ENCODE measurements at regions not wholly inside any gene's neighbourhood (a gene's known extent, or its start where the extent isn't known, plus 50 kb on each side); places are given as distances from the start of the nearest gene placed in this dataset.
"Not testable (repeated sequence)": the region's sequence is repeated elsewhere in the genome, so short reads cannot be mapped to it uniquely, and the experiment has no call there.

- TF ChIP-seq, protein P1, sequence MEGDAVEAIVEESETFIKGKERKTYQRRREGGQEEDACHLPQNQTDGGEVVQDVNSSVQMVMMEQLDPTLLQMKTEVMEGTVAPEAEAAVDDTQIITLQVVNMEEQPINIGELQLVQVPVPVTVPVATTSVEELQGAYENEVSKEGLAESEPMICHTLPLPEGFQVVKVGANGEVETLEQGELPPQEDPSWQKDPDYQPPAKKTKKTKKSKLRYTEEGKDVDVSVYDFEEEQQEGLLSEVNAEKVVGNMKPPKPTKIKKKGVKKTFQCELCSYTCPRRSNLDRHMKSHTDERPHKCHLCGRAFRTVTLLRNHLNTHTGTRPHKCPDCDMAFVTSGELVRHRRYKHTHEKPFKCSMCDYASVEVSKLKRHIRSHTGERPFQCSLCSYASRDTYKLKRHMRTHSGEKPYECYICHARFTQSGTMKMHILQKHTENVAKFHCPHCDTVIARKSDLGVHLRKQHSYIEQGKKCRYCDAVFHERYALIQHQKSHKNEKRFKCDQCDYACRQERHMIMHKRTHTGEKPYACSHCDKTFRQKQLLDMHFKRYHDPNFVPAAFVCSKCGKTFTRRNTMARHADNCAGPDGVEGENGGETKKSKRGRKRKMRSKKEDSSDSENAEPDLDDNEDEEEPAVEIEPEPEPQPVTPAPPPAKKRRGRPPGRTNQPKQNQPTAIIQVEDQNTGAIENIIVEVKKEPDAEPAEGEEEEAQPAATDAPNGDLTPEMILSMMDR (IDR thresholded peaks at IDR 0.05): no peak
- TF ChIP-seq ZFX (IDR thresholded peaks at IDR 0.05; ENCODE audit: borderline replicate concordance): no peak
- no peak overlapping the region for H3K27ac ChIP-seq
These were observed 89.1 kb upstream of the USP24 start for GRCh38 chr1:55304229-55304740.

DNA sequence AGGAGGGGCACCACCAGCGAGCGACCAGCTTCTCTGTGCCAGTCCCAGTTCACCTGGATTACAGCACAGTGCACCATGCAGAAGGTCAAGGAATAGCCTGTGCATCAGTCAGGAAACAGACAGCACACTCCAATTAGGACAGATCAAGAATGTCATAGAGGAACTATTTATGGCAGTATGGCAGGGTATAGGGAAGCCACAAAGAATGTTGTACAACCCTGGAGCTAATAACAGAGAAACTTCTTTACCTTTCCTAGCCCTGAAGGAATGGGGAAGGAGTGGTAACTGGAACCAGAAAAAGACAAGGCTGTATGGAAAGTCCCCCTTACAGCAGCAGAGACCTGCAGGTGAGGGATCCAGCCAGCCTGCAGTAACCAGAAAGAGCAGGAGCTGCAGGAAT lies 87.8 kb upstream of the USP24 start:
- no peak overlapping the region for H3K27ac ChIP-seq
- no peak for TF ChIP-seq ZFX (IDR thresholded peaks at IDR 0.05; ENCODE audit: borderline replicate concordance)
- TF ChIP-seq, protein P1 (IDR thresholded peaks at IDR 0.05): no peak

DNA sequence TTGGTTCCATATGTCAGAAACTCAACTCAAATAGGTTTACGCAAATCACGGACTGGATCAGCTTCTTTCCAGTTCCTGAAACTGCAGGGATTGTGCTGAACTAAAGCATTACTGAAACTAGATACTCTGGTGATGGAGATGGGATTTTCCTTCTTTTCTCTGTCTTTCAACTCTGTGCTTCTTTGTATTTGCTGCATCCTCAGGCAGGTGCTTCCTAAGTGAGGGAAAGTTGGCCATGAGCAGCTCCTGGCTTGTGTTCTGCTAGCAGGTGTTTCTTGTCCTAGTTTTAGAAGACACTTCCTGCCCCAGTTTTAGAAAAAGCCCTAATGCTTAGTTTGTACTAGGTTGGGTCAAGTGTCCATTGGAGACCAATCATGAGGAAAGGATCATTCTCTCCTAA lies 86.7 kb upstream of the USP24 start:
- no peak for TF ChIP-seq ZFX (IDR thresholded peaks at IDR 0.05; ENCODE audit: borderline replicate concordance)
- TF ChIP-seq, protein P1 (IDR thresholded peaks at IDR 0.05): no peak
- no peak overlapping the region for H3K27ac ChIP-seq

DNA sequence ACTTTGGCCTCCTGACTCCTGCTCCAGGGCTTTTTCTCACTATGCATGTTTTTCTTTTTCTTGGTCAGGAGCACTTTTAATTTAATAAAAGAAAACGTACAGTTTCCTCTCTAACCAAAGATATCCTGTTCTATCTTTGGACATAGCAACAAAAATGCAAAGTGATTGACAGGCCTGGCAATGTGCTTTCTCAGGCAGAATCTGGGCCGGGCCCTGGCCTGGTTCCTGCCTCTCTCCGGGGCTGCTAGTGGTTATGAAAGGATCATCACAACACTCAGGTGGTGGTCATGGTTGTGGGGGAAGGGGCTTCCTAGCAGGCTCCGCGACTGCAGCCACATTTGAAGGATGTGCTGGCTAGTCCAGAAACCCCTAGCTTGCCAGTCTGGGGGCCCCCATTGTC lies 85.8 kb upstream of the USP24 start:
- TF ChIP-seq, protein P1 (IDR thresholded peaks at IDR 0.05): no peak
- TF ChIP-seq ZFX (IDR thresholded peaks at IDR 0.05; ENCODE audit: borderline replicate concordance): no peak
- H3K27ac ChIP-seq: no peak overlapping the region

DNA sequence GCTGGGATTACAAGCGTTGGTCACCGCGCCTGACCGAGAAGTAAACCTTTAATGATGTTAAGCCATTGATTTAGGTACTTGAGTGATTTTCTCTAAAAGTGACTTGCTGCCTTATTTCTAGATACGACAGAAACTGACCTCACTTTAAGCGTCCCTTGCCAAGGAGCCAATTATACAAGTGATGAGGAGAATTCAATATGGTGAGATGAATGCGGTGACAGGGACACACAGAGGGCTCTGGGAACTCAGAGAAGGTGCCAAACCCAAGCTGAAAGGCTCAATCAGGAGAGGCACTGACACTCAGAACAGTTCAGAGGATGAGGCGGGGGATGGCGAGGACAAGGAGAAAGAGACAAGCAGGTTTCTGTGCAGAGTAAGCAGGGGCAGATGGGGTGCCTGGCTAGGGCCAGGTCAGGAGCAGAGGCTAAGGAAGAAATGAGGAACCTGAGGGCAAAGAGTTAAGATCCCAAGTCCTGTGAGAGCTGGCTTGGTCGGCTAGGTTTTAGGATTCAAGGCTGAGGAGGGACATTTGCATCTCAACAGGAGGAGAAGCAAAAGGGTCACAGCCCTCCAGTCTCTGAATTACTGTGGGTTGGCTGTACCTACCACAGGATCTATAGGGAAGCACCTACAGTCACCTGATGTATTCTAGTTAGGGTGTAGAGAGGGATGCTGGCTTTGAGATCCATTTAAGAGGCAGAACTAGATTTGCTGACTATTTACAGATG lies 83.2 kb upstream of the USP24 start:
- TF ChIP-seq ZFX (IDR thresholded peaks at IDR 0.05; ENCODE audit: borderline replicate concordance): no peak
- TF ChIP-seq, protein P1 (IDR thresholded peaks at IDR 0.05): no peak
- H3K27ac ChIP-seq: no peak overlapping the region

- H3K27ac ChIP-seq: not testable (repeated sequence)
These were observed 81.1 kb upstream of the USP24 start for GRCh38 chr1:55296247-55296646.

DNA sequence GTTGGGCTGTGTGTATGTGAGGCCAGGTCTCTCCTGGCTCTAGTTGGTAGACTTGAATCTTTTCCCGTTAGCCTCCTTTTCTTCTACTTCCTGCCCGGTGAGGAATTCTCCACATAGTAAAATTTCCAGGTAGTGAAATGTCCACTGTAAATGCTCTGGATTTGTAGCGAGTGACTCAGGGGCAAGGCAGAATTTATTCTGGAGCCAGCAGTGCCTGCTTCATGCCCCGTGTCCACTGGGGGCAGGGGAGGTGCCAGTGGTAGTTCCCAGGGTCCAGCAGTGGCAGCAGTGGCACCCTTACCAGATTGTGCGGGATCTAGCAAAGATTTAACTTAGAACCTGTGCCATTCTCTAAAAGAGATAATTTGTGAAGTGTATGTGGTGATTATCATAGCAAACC lies 74.5 kb upstream of the USP24 start:
- H3K27ac ChIP-seq: no peak overlapping the region
- no peak for TF ChIP-seq ZFX (IDR thresholded peaks at IDR 0.05; ENCODE audit: borderline replicate concordance)
- TF ChIP-seq, protein P1 (IDR thresholded peaks at IDR 0.05): no peak

DNA sequence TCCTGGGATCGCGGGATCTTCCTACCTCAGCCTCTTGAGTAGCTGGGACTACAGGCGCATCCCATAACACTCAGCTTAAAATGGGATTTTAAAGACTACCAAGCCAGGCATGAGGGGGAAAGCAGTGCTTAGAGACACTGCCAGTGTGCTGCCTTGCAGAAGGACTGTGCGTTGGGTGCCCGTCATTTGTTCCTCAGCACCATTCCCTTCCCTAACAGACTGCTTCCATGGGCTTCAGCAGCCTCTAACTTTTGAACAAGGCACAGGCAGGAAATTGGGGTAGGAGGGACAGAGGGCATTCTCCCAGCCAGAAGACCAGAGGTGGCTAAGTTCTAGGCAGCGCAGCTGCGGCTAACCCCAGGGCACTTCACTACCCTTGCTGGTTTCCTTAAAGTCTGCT lies 73.9 kb upstream of the USP24 start:
- no peak overlapping the region for H3K27ac ChIP-seq
- TF ChIP-seq, protein P1 (IDR thresholded peaks at IDR 0.05): no peak
- TF ChIP-seq ZFX (IDR thresholded peaks at IDR 0.05; ENCODE audit: borderline replicate concordance): no peak

Measured in 22Rv1 (cell line).